GM12878 (cell line): ENCODE measurements at regions not wholly inside any gene's neighbourhood (a gene's known extent, or its start where the extent isn't known, plus 50 kb on each side); places are given as distances from the start of the nearest gene placed in this dataset.

Experiments
- ATAC-seq: fragments of 200-7000 bp; cut with Tn5 transposase; 3 replicates; pipeline ENCODE4 v1.9.1; 2020; ENCODE audit warnings: mild to moderate bottlenecking, moderate library complexity
- BruUV-seq: library from RNA; stranded (reverse); fragments of 400-500 nt; replicated peaks from 2 replicates; lab custom pipeline; 2021; lab: Mats Ljungman, UMichigan
- CTCF ChIA-PET: fragments of 300-600 bp; sonication (Branson Sonifier 250); formaldehyde crosslinking; extraction: SDS; loops from one replicate; lab custom pipeline; 2021; ENCODE audit warnings: inconsistent platforms; lab: Yijun Ruan, JAX
- POLR2A ChIA-PET: fragments of 350-600 bp; formaldehyde crosslinking; extraction: SDS; loops from one replicate; lab custom pipeline; 2021; ENCODE audit warnings: inconsistent platforms; lab: Charles Lee
- RAD21 ChIA-PET: fragments of 300-600 bp; sonication (Branson Sonifier 250); formaldehyde crosslinking; loops from one replicate; lab custom pipeline; 2023; ENCODE audit warnings: antibody characterized with exemption; ENCODE audit not compliant: unreplicated experiment; lab: Charles Lee
- SMC1A ChIA-PET: fragments of 300-600 bp; sonication (Branson Sonifier 250); formaldehyde crosslinking; loops from one replicate; lab custom pipeline; 2023; ENCODE audit not compliant: unreplicated experiment, uncharacterized antibody; lab: Charles Lee
- DNase-seq: peaks from one replicate; pipeline ENCODE4 v3.0.0-alpha.2; 2011; ENCODE audit warnings: low read depth, low spot score
- FAIRE-seq: peaks from 3 replicates; lab custom pipeline; 2011; peaks lifted over from hg19 to GRCh38; lab: Jason Lieb, UNC
- H2AFZ ChIP-seq: 2 replicates; pipeline ENCODE4 v1.6.0; 2011; ENCODE audit warnings: low read depth, low read length, control low read depth; ENCODE audit not compliant: control insufficient read depth
- H3K27ac ChIP-seq: 2 replicates; pipeline ENCODE4 v1.5.1; 2011; ENCODE audit warnings: control low read depth; ENCODE audit not compliant: control insufficient read depth, insufficient read depth
- H3K27me3 ChIP-seq, 2 experiments: replicated peaks in 1 of 2; 2 replicates each; pipeline versions ENCODE4 v1.6.0 to v1.6.1; 2011; ENCODE audit warnings: low read length in 1 of 2; ENCODE audit not compliant: control insufficient read depth in 2 of 2, insufficient read depth in 2 of 2
- H3K36me3 ChIP-seq, 2 experiments: 2 replicates each; pipeline ENCODE4 v1.5.1; 2011; ENCODE audit warnings: low read length in 1 of 2; ENCODE audit not compliant: control insufficient read depth in 2 of 2, insufficient read depth in 2 of 2
- H3K4me1 ChIP-seq: 2 replicates; pipeline ENCODE4 v1.6.1; 2011; ENCODE audit warnings: mild to moderate bottlenecking, low read length, moderate library complexity, mixed read lengths; ENCODE audit not compliant: control insufficient read depth, insufficient read depth
- H3K4me2 ChIP-seq: 2 replicates; pipeline ENCODE4 v1.6.0; 2011; ENCODE audit warnings: control low read depth; ENCODE audit not compliant: control insufficient read depth, insufficient read depth
- H3K4me3 ChIP-seq: fragments of 200-600 bp; sonication (generic); 2 replicates; pipeline ENCODE4 v1.5.1; 2016
- H3K79me2 ChIP-seq: 2 replicates; pipeline ENCODE4 v1.6.0; 2011; ENCODE audit warnings: low read length; ENCODE audit not compliant: control insufficient read depth, insufficient read depth
- H3K9ac ChIP-seq: 2 replicates; pipeline ENCODE4 v1.8.0; 2011; ENCODE audit warnings: low read length, control low read depth, mixed read lengths; ENCODE audit not compliant: control insufficient read depth, insufficient read depth
- H3K9me3 ChIP-seq: replicated peaks from 3 replicates; pipeline ENCODE4 v1.5.1; 2011; ENCODE audit warnings: mild to moderate bottlenecking, low read length; ENCODE audit not compliant: control insufficient read depth, insufficient read depth
- H4K20me1 ChIP-seq: 2 replicates; pipeline ENCODE4 v1.6.0; 2011; ENCODE audit not compliant: control insufficient read depth, insufficient read depth
- DPF2 ChIP-seq: fragments of 450-650 bp; IDR thresholded peaks from 2 replicates; pipeline ENCODE4 v1.6.1; 2017; ENCODE audit warnings: mild to moderate bottlenecking
- EED ChIP-seq: sonication (generic); IDR thresholded peaks from 2 replicates; pipeline ENCODE4 v1.6.1; 2016; ENCODE audit warnings: antibody characterized with exemption, low read depth
- IKZF2 ChIP-seq, 2 experiments: fragments of 450-650 bp; IDR thresholded peaks; 2 replicates each; pipeline ENCODE4 v1.6.1; 2017; ENCODE audit warnings: mild to moderate bottlenecking in 2 of 2, moderate library complexity in 2 of 2
- MTA2 ChIP-seq: fragments of 450-650 bp; IDR thresholded peaks from 2 replicates; pipeline ENCODE4 v1.6.1; 2016; ENCODE audit warnings: low read depth, mild to moderate bottlenecking, moderate library complexity
- RAD21 ChIP-seq: IDR thresholded peaks from 2 replicates; pipeline ENCODE4 v1.6.1; 2011; ENCODE audit warnings: mild to moderate bottlenecking, low read depth, low read length, moderate library complexity; ENCODE audit not compliant: insufficient read depth
- RCOR1 ChIP-seq: conservative IDR thresholded peaks from 2 replicates; pipeline ENCODE4 v1.6.1; 2012; ENCODE audit warnings: low read depth, low read length, improper control_type of control experiment
- RUNX3 ChIP-seq: IDR thresholded peaks from 2 replicates; pipeline ENCODE4 v1.6.1; 2012; ENCODE audit warnings: low read length, inconsistent platforms
- SKIL ChIP-seq: fragments of 450-650 bp; IDR thresholded peaks from 2 replicates; pipeline ENCODE4 v1.6.1; 2017; ENCODE audit warnings: mild to moderate bottlenecking, low read depth, inconsistent platforms; ENCODE audit not compliant: poor library complexity, severe bottlenecking
- USF2 ChIP-seq: IDR thresholded peaks from 2 replicates; pipeline ENCODE4 v1.6.1; 2011; ENCODE audit warnings: low read depth, low read length, improper control_type of control experiment, borderline replicate concordance
- WGBS: methylation state at CpG from one replicate; pipeline ENCODE4 v1.1.6; 2016; ENCODE audit warnings: low lambda C conversion rate; ENCODE audit not compliant: insufficient replicate concordance, insufficient coverage; ENCODE audit errors: missing lambda C conversion rate; 5-methylcytosine and 5-hydroxymethylcytosine counted together
- in situ Hi-C: fragments of 300-500 bp; cut with MboI; formaldehyde crosslinking; loops from 9 replicates; pipeline ENCODE4 v1.14.3; 2018; ENCODE audit warnings: mixed read lengths
- intact Hi-C: fragments of 100-400 bp; cut with micrococcal nuclease; formaldehyde crosslinking; loops from one replicate; pipeline ENCODE4 v1.14.2; 2022; ENCODE audit not compliant: unreplicated experiment

- DNase-seq (no peak), FAIRE-seq (no peak), ATAC-seq (no peak)
- intact Hi-C loops: no loop called here
- in situ Hi-C loops: no loop called here
- ChIA-PET SMC1A (no interaction called here), CTCF (no interaction called here), RAD21 (no interaction called here), POLR2A (no interaction called here)
- 0% methylated on average over 1 of the region's 1 CpG for WGBS
- Histone ChIP-seq H3K9me3 (no peaks in the 10 kb centered on the region), H3K9ac (no peak overlapping the region), H4K20me1 (no peaks in the 10 kb centered on the region), H2AFZ (no peak overlapping the region), H3K27me3 (peaks cover 0 to 3% of the 10 kb centered on the region in 2 experiments; a peak in 1 of 4 replicates), H3K36me3 (no peaks in the 10 kb centered on the region), H3K4me3 (no peak overlapping the region), H3K4me1 (no peaks in the 10 kb centered on the region), H3K79me2 (no peaks in the 10 kb centered on the region), H3K4me2 (no peak overlapping the region), H3K27ac (no peak overlapping the region)
- TF ChIP-seq RUNX3 (no peak), DPF2 (no peak), RCOR1 (no peak), RAD21 (no peak), EED (no peak), SKIL (no peak), USF2 (no peak), IKZF2 (IDR thresholded peaks at IDR 0.05) (no peak), MTA2 (no peak)
- BruUV-seq: no TSS peak
These were observed 68.7 kb upstream of the GOLGA8B start for GRCh38 chr15:34651997-34652725.
